ENCODE measurements at regions not wholly inside any gene's neighbourhood (a gene's known extent, or its start where the extent isn't known, plus 50 kb on each side); places are given as distances from the start of the nearest gene placed in this dataset.

GRCh38 chr4:94396984-94397383 is 54.3 kb upstream of the HPGDS start:
- no peak for TF ChIP-seq CTCF (IDR thresholded peaks at IDR 0.05)
- TF ChIP-seq POLR2A (IDR thresholded peaks at IDR 0.05), result no peak

All from ovary (tissue), 3 donors.